Breast epithelium (tissue), 3 donors: ENCODE measurements at regions not wholly inside any gene's neighbourhood (a gene's known extent, or its start where the extent isn't known, plus 50 kb on each side); places are given as distances from the start of the nearest gene placed in this dataset.

Source experiments
- POLR2A ChIP-seq: fragments of 450-650 bp; IDR thresholded peaks from one replicate; pipeline ENCODE4 v1.6.1; 2016; ENCODE audit warnings: antibody characterized with exemption, mild to moderate bottlenecking, moderate library complexity
- POLR2AphosphoS5 ChIP-seq, 3 donors: sonication (generic); formaldehyde crosslinking; IDR thresholded peaks; one replicate each; pipeline ENCODE4 v1.6.1; 2017; ENCODE audit warnings: antibody characterized with exemption in 3 of 3
- TF ChIP-seq, protein P1 (sequence below), 3 donors: fragments of 450-650 bp; IDR thresholded peaks; one replicate each; pipeline ENCODE4 v1.5.1; 2016 to 2017; ENCODE audit warnings: antibody characterized with exemption in 3 of 3, mild to moderate bottlenecking in 3 of 3, moderate library complexity in 3 of 3

DNA sequence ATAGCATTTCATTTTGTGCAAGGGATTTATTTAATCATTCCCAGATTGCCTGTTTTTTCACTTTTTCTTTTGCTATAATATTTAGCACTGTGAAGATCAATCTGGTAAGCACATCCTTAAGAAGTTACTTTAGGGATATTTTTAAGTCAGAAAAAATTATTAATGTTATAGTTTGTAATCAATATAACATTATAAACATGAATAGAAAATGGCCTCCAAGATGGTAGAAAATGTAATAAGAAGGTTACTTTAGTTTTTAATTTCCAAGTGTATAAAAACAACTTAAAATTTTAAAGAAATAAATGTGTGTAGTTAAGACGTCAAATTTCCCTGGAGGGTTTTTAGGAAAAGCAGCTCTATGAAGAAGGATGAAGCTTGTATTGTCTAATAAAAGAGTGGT, 81.9 kb upstream of the SERPINE2 start:
- TF ChIP-seq, protein P1, sequence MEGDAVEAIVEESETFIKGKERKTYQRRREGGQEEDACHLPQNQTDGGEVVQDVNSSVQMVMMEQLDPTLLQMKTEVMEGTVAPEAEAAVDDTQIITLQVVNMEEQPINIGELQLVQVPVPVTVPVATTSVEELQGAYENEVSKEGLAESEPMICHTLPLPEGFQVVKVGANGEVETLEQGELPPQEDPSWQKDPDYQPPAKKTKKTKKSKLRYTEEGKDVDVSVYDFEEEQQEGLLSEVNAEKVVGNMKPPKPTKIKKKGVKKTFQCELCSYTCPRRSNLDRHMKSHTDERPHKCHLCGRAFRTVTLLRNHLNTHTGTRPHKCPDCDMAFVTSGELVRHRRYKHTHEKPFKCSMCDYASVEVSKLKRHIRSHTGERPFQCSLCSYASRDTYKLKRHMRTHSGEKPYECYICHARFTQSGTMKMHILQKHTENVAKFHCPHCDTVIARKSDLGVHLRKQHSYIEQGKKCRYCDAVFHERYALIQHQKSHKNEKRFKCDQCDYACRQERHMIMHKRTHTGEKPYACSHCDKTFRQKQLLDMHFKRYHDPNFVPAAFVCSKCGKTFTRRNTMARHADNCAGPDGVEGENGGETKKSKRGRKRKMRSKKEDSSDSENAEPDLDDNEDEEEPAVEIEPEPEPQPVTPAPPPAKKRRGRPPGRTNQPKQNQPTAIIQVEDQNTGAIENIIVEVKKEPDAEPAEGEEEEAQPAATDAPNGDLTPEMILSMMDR (IDR thresholded peaks at IDR 0.05): no peak
- TF ChIP-seq POLR2A: no peak
- no peak for TF ChIP-seq POLR2AphosphoS5 (IDR thresholded peaks at IDR 0.05)
